Nephron (organoid): ENCODE measurements at regions not wholly inside any gene's neighbourhood (a gene's known extent, or its start where the extent isn't known, plus 50 kb on each side); places are given as distances from the start of the nearest gene placed in this dataset.
"Not testable (repeated sequence)": the region's sequence is repeated elsewhere in the genome, so short reads cannot be mapped to it uniquely, and the experiment has no call there.

Experiments used
- H3K27ac Mint-ChIP-seq, 3 experiments: 2 replicates each; pipeline ENCODE4 v1.8.0; 2020; ENCODE audit warnings: mixed read lengths in 3 of 3, mild to moderate bottlenecking in 2 of 3, moderate library complexity in 1 of 3
- H3K27me3 Mint-ChIP-seq: 2 replicates; pipeline ENCODE4 v1.8.0; 2021; ENCODE audit warnings: low read depth, mild to moderate bottlenecking, moderate library complexity, mixed read lengths
- H3K36me3 Mint-ChIP-seq: 2 replicates; pipeline ENCODE4 v1.8.0; 2020; ENCODE audit warnings: low read depth, mixed read lengths
- H3K4me1 Mint-ChIP-seq: 2 replicates; pipeline ENCODE4 v1.8.0; 2020; ENCODE audit warnings: mixed read lengths
- H3K4me3 Mint-ChIP-seq, 3 experiments: 2 replicates each; pipeline ENCODE4 v1.8.0; 2020; ENCODE audit warnings: mild to moderate bottlenecking in 3 of 3, mixed read lengths in 3 of 3, moderate library complexity in 2 of 3
- H3K9me3 Mint-ChIP-seq: 2 replicates; pipeline ENCODE4 v1.8.0; 2020; ENCODE audit warnings: mixed read lengths
- TF ChIP-seq, protein P1 (sequence below), 3 experiments: fragments of 200-600 bp; sonication (generic); IDR thresholded peaks; one replicate each; pipeline ENCODE4 v1.5.0; 2021; ENCODE audit warnings: antibody characterized with exemption in 3 of 3; ENCODE audit not compliant: unreplicated experiment in 3 of 3

DNA sequence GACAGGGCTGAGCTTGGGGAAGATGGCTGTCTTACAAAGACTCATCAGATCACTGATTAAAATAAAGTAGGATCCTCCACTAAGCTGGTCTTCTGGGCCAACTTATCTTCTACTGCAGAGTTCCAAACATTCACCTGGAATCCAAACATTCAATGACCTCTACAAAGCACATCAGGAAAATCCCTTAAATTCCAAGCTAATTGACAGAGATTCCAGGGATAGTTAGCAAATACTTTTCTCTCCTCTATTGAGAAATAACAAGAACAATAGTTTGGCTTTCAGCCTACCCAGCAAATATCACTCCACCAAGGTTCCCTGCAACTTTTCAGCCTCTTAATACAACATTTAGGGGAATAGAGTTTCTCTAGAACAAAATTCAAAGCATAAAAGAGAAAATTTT is 140.6 kb upstream of the LIFR start:
- H3K9me3 Mint-ChIP-seq = peaks cover 11% of the 10 kb centered on the region
- H3K4me3 Mint-ChIP-seq = no peak overlapping the region
- TF ChIP-seq, protein P1, sequence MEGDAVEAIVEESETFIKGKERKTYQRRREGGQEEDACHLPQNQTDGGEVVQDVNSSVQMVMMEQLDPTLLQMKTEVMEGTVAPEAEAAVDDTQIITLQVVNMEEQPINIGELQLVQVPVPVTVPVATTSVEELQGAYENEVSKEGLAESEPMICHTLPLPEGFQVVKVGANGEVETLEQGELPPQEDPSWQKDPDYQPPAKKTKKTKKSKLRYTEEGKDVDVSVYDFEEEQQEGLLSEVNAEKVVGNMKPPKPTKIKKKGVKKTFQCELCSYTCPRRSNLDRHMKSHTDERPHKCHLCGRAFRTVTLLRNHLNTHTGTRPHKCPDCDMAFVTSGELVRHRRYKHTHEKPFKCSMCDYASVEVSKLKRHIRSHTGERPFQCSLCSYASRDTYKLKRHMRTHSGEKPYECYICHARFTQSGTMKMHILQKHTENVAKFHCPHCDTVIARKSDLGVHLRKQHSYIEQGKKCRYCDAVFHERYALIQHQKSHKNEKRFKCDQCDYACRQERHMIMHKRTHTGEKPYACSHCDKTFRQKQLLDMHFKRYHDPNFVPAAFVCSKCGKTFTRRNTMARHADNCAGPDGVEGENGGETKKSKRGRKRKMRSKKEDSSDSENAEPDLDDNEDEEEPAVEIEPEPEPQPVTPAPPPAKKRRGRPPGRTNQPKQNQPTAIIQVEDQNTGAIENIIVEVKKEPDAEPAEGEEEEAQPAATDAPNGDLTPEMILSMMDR (IDR thresholded peaks at IDR 0.05; ENCODE audit: unreplicated experiment in 3 of 3) = no peak
- H3K27me3 Mint-ChIP-seq = no peaks in the 10 kb centered on the region
- H3K27ac Mint-ChIP-seq = peak overlapping the region in 2 of 3 experiments; percentile 64 to 76
- no peaks in the 10 kb centered on the region for H3K36me3 Mint-ChIP-seq
- H3K4me1 Mint-ChIP-seq = peaks cover 41% of the 10 kb centered on the region

GRCh38 chr5:38705529-38705928 is 140.3 kb upstream of the OSMR start:
- H3K27ac Mint-ChIP-seq, H3K4me3 Mint-ChIP-seq, H3K27me3 Mint-ChIP-seq, H3K36me3 Mint-ChIP-seq: not testable (repeated sequence)
- Mint-ChIP-seq H3K9me3 (peaks cover 25% of the 10 kb centered on the region), H3K4me1 (peaks cover 16% of the 10 kb centered on the region)

GRCh38 chr5:38706376-38706775 is 139.4 kb upstream of the OSMR start:
- TF ChIP-seq, protein P1 (IDR thresholded peaks at IDR 0.05; ENCODE audit: unreplicated experiment in 3 of 3) = no peak
- H3K4me1 Mint-ChIP-seq = peaks cover 16% of the 10 kb centered on the region
- H3K27me3 Mint-ChIP-seq = no peaks in the 10 kb centered on the region
- no peak overlapping the region for H3K4me3 Mint-ChIP-seq
- H3K36me3 Mint-ChIP-seq = no peaks in the 10 kb centered on the region
- H3K9me3 Mint-ChIP-seq = peaks cover 18% of the 10 kb centered on the region
- no peak overlapping the region for H3K27ac Mint-ChIP-seq

DNA sequence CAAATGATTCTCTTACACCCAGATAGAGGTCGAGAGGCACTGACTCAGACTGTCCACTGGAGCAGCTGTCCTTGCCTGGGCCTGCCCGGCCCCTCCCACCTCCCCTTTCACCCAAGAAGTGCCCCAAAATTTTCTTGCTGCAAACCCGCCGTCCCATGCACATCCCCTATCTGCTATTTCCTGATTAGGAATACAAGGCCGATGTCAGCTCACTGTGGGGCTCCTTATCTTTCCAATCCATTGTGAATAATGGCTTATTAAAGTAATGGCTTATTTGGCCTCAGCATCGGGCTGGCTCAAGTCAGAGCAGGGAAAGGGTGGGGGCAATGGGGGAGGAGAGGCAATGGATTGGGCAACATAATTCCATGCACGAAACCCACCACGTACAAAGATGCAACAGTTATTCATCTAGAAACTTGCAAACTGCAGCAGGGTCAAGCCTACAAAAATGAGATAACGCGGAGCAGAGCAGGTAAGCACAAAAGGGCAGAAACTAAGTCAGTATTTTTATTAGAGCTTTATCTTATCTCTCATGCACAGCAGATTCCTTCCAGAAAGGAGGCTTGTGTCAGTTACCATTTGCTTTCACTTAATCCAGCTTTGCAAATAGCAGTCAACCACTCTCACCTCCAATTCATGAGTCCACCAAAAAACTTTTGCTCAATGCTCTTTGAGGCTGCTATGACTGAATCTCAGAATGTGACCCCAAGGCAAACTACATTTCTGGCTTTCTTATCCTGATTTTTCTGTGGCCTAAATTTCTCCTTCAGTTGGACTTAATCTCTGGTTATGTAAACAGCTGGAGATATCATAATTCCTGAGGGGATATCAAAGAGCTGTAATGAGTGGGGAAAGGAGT is 138.2 kb upstream of the OSMR start:
- no peaks in the 10 kb centered on the region for H3K36me3 Mint-ChIP-seq
- TF ChIP-seq, protein P1 (IDR thresholded peaks at IDR 0.05; ENCODE audit: unreplicated experiment in 3 of 3) = no peak
- peak overlapping the region in 2 of 3 experiments; percentile 74 to 85 for H3K27ac Mint-ChIP-seq
- no peaks in the 10 kb centered on the region for H3K27me3 Mint-ChIP-seq
- peaks cover 13% of the 10 kb centered on the region for H3K9me3 Mint-ChIP-seq
- peaks cover 19% of the 10 kb centered on the region for H3K4me1 Mint-ChIP-seq
- no peak overlapping the region for H3K4me3 Mint-ChIP-seq

GRCh38 chr5:38709678-38710306 is 136.0 kb upstream of the OSMR start:
- Mint-ChIP-seq H3K4me1 (peaks cover 25% of the 10 kb centered on the region), H3K36me3 (no peaks in the 10 kb centered on the region), H3K4me3 (no peak overlapping the region), H3K27ac (peak overlapping the region in 2 of 3 experiments; percentile 23 to 48), H3K9me3 (no peaks in the 10 kb centered on the region), H3K27me3 (peaks cover 3% of the 10 kb centered on the region)
- TF ChIP-seq, protein P1 (IDR thresholded peaks at IDR 0.05; ENCODE audit: unreplicated experiment in 3 of 3) = no peak

GRCh38 chr5:38710627-38711026 is 135.2 kb upstream of the OSMR start:
- peaks cover 29% of the 10 kb centered on the region for H3K4me1 Mint-ChIP-seq
- H3K27ac Mint-ChIP-seq = peak overlapping the region in 1 of 3 experiments; percentile 48
- H3K27me3 Mint-ChIP-seq = peaks cover 3% of the 10 kb centered on the region

More at GRCh38 chr5:38710627-38711026, 135.2 kb upstream of the OSMR start:
- TF ChIP-seq, protein P1 (IDR thresholded peaks at IDR 0.05; ENCODE audit: unreplicated experiment in 3 of 3) = no peak
- no peaks in the 10 kb centered on the region for H3K36me3 Mint-ChIP-seq
- no peak overlapping the region for H3K4me3 Mint-ChIP-seq
- no peaks in the 10 kb centered on the region for H3K9me3 Mint-ChIP-seq
